GM18526 (cell line): ENCODE measurements at regions not wholly inside any gene's neighbourhood (a gene's known extent, or its start where the extent isn't known, plus 50 kb on each side); places are given as distances from the start of the nearest gene placed in this dataset.

Source experiments
- POLR2A ChIP-seq: IDR thresholded peaks from 3 replicates; pipeline ENCODE4 v1.6.1; 2011; ENCODE audit not compliant: insufficient read length; ENCODE audit errors: extremely low read depth

DNA sequence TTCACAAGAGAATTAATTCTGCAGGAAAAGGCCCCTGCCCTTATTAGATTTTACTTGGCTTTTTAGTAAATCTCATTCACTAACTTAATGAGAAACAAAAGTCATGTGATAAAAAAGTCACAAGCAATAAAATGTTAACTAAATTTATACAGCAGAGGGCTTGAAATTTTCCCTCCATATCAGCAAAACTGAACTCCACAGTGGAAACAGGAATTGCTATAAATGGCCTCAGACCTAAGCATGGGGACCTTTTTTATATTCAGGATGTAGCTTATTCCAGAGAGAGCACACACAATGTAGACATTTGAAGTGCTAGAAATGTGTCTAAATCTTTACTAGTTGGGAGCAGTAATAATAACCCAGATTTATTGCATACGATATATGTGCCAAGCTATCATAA lies 291.5 kb downstream of the C16orf95 start:
- TF ChIP-seq POLR2A: no peak

DNA sequence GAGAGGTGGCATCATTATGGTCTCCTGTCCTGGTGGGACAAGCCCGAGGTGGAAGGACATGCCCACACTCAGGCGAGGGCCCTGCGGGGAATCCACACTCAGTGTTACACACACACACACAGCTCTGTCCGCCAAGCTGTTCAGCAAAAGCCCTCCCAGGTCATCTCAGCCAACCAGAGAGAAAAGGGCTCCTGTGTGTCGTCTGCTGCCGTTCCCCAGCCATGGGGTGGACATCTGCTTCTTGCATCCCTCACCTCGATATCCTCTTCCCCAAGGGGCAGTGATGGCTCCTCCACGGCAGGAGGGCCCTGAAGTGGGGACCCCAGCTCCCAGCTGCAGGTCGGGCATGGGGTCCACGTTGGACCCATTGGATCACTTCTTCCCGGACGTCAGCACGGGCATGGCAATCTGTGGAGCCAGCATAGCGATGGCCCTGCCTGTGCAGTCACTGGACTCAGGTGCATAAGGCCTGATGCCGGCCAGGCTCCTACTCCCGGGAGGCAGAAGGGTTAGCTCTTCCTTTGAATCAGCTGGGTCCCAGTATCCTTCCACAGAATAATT lies 290.1 kb downstream of the C16orf95 start:
- TF ChIP-seq POLR2A: no peak

DNA sequence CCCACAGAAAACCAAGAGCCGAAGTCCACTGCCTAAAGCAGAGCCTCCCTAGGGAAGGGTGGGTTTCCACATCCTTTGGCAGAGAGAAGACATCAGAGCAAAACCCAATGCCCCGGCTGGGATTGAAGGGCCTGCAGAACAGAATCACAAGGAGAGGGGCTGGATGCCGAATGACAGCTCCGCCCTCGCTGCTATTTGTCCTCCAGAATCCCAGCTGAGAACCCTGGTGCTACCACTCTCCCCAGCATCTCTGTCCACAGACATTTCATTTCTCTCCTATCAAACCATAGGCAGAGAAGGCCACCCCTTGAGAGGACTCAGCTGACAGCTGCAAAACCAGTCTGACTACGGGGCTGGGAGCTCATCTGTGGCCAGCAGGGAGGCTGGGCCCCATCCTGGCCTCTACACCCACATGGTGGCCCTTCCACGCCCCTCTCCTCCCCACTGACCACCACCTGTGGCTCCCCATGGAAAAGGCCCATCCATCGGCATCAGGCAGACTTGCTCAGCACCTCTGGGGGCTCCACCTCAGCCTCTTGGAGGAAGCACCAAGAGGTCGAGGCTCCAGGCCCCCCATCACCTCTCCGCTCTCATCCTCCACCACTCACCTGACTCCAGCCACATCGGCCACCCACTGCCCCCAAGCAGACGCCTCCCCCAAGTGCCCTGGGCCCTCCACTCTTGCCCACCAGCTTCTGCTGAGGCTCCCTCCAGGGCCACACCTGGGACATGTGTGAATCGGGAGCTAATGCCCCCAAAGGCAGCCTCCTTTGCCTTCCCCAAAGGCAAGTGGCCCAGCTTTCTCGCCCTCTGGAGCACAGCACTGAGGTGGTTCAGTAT lies 288.5 kb downstream of the C16orf95 start:
- TF ChIP-seq POLR2A: no peak

DNA sequence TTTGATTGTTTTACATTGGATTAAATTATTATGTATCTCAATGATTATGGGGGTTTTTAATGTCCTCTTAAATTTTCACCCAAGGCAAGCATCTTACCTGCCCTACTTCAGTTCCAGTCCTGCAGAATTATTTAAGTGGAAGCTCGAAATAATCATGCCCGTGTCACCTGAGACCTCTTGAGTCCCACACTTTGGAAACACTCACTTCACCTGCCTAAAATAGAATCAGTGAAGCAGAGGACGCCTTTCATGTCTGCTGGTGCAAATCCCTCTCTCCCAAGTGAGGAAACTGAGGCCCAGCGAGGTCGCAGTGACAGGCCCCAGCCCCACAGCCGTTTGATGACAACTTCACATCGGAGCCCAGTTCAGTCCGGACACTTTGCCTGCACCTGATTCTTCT lies 284.6 kb downstream of the C16orf95 start:
- TF ChIP-seq POLR2A: no peak

DNA sequence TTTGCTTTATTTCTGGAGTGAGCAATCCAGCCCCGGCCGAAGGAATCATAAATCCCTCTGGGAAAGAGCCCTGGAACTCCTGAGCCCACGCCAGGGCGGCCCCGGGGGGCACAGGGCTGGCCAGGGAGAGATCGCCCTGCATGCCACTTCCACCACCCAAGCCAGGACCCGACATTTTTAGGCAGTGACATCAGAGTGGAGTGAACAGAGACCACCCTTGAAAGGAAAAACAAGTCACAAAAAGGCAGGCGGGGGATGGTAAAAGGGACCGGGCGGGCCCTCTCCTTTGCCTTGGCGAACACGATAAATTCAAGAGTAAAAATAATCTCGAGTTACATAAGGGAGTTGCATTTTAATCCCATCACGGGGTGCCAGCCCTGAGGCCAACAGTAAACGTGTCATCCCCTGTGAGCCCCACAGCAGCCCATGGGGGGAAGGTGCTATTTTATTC lies 284.1 kb downstream of the C16orf95 start:
- no peak for TF ChIP-seq POLR2A

DNA sequence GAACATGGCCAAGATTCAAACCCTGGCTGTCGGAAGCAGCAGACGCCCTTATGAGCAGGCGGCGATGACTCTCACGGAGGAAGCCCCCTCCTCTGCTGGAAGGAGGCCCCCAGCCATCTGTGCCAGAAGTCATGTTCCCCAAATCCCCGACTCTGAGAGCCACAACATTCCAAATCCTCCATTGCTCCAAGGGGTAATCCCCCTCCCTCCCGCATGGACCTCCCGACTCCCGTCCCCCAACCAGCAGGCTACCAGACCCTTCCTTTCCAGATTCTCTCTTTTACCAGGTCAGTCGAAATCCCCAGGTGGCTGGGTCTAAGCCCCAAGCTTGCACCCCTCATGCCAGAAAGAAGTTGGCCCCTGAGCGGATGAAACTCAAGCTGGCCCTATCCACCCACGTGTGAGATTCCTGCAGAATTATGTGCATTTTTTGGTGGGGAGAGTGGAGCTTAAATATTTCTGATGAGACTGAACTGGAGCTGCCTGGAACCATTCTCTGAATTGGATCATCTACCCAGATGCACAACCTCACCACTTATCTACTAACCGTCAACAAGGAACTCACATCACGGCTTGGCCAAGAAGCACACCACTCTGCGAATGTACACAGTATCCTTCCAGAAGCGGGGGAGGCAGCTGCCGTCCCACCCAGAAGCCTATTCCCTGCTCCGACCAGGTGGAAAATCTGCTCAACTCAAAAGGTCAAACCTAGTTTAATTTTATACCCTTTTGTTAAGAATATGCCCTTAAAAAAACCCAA lies 283.5 kb downstream of the C16orf95 start:
- no peak for TF ChIP-seq POLR2A

DNA sequence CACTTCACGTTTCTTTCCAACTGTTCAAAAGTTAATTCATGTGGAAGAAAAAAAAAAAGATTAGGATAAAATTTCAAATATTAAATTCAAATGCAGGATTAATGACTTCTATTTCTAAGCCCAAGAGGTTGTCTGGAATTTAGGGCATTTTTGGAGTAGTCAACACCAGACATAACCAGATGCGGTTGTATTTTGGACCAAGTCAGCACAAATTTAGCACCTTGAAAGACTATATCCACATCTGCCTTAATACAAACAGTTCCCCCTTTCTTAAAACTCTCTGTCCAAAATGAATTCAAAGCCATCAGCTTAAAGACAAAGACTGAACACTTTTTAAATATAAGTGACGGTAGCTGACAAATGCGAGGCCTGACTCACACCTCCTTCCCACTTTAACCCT lies 282.9 kb downstream of the C16orf95 start:
- TF ChIP-seq POLR2A: no peak

DNA sequence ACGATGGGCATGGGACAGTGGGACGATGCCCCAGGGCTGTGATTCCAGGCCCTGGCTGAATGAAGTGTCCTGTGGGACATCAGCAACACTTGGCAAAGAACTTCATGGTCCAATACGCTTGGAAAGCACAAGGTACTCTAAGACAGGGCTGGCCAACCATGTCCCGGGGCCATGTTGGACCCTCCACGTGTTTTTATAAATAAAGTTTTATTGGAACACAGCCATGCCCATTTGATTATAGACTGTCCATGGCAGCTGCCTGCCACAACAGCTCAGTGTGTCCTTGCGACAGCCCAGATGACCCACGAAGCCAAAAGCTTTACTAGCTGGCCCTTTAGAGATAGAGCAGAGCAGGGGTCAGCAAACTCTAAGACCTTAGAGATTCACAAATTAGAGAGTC lies 282.1 kb downstream of the C16orf95 start:
- no peak for TF ChIP-seq POLR2A

DNA sequence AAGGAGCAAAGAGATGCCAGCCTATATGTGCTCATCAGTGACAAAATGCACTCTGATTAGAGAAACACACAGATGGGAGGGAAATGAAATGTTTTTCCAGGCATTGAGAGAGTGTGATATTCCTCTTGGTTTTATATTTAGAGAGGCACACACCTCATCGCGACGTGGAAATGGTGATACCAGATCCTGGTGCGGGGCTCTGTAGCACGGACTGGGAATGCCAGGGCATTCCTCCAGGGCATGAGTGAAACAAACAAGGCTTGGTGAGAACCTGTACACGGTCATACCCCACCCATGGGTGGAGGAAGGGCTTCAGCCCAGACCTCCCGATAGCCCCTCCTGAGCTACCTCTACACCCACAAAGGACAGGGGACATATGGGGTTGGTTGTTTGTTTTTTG lies 280.2 kb downstream of the C16orf95 start:
- no peak for TF ChIP-seq POLR2A

DNA sequence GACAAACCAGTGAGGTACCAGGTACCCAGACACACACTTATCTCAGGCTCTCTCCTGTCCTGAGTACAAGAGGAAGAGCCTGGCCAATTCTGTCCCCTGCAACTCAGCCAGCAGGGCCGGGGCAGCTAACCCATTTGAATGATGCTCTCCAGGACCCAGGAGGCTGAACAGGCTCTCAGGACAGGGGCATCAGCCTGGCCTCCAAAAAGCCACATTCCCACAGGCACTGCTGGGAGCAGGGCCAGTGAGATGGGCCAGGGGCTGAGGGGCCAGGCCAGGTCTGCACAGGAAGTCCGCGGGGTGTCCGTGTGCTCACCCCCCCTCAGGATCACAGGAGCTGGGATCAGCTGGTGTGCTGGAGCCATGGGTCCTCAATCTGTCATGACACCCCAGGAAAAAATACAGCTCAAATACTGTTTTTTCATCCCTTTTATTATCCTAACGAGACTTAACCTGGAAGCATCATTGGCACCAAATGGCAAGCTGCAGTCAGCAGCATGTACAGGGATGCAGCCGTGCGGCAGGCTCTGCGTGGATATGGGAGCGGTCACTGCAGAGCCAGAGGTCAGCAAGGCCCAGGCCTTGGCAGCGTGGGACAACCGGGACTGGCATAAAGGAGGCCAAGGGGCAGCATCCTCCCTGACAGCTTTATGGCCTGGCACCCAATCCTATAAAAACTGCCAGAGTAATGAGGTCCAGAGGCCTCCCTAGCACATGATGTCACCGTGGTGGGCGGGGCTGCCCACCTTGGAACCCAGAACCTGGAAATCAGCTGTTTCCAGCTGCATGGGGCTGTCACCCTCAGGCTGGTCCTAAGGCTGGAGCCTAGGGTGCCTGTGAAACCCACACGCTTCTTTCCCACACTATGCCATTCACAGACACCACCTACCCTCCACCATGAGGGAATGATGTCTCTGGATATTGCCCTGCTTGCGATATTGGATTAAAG lies 276.7 kb downstream of the C16orf95 start:
- no peak for TF ChIP-seq POLR2A

DNA sequence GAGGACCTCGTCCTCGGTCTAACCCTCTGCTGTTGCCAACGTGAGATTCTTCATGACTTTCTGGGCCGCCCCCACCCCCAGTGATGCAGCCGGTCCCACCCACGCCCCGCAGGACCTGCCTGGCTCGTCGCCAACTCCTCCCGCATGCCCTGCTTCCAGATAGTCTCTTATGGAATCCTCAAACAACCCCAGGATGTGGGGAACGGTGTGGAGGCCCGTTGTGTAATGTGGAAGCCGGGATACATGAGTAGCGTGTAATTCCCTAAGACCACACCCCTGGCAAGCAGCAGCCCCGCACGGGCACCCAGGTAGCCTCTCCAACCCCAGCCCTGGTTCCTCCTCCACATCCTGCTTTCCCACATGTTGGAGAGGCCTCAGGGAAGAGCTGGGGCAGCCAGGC lies 275.9 kb downstream of the C16orf95 start:
- no peak for TF ChIP-seq POLR2A

DNA sequence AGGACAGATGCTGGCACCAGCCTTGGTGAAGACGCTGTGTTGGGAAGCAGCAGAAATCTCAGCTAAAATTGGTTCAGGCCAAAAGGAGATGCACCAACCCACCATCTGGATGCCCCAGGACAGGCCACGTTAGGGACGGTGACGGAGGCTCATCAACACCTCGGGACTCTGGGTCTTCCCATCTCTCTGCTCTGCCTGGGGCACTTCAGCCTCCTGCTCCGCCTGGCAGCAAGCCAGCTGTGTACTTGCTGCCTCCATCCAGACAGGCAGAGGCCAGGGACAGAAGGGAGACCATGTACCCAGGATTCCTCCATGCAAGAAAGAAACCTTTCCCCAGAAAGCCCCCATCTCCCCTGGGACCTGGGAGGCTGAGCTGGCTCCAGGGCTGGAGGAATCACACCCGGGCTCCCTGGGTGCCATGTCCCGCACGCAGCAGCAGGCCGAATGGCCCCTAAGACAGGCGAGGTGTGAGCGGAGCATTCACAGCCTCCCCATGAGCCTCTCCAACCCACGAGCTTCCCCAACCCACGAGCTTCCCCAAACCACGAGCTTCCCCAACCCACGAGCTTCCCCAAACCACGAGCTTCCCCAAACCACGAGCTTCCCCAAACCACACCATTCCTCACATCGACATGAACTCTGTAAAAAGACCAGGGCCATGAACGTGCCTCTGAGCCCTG lies 274.5 kb downstream of the C16orf95 start:
- TF ChIP-seq POLR2A: no peak

DNA sequence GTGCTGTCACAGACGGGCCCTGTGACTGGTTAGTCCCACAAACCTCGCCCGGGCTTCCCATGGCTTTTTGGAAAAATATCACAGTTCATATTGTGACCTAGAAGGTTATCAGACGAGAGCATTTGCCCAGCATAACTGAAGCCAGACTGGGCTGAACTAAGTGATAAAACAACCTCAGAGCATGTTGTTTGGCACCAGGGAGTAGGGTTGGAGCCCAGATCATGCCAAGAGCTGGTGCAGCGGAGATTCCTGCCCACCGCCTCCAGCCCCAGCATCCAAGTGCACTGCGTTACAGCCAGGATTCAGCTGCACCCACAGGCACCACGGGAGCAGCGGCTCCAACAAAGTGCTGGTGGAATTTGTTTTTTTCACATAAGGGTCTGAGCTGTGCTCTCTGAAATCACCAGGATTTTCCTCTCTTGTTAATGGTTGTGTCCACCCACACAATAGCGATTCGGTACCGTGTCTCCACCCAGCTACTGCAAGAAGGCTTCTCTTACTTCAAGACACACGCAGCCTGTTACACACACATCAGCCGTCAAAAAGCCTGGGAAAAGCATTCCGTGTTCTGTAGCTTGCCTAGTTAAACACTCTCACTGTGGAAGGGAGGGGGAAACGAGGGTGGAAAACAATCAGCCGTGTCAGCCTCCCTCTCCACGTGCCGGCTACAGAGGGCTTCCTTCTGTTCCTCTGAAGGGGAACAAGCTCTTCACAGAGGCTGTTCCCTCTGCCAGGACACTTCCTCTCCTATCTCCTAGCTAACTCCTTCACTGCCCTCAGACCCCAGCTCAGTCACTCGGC lies 273.8 kb downstream of the C16orf95 start:
- TF ChIP-seq POLR2A: no peak

DNA sequence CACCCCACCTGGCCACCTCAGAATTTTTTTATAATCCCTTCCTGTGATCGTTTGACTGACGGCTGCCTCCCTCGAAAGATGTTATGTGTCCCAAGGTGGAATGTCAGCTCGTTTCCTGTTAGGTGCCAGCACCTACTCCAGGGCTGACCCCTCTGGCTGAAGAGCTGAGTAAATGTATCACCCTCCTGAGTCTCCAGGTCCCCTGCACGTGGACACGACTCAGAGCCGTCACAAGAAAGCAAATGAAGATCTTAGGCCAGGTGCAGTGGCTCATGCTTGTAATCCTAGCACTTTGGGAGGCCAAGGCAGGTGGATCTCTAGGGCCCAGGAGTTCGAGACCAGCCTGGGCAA lies 273.2 kb downstream of the C16orf95 start:
- no peak for TF ChIP-seq POLR2A
